ENCODE measurements at regions not wholly inside any gene's neighbourhood (a gene's known extent, or its start where the extent isn't known, plus 50 kb on each side); places are given as distances from the start of the nearest gene placed in this dataset.

- TF ChIP-seq CTCF (IDR thresholded peaks at IDR 0.05; ENCODE audit: poor library complexity, severe bottlenecking) (no peak), REST (IDR thresholded peaks at IDR 0.05; ENCODE audit: borderline replicate concordance) (no peak), RAD21 (conservative IDR thresholded peaks at IDR 0.05) (no peak), TAF1 (IDR thresholded peaks at IDR 0.05; ENCODE audit: low read depth) (no peak), SMC3 (conservative IDR thresholded peaks at IDR 0.05; ENCODE audit: poor library complexity) (no peak)
Measured at GRCh38 chr22:44442186-44442815, 55.7 kb downstream of the RTL6 start.
